Stimulated activated CD4-positive, alpha-beta T cell treated with anti-CD3 and anti-CD28 coated beads, Interleukin-2, amount 100 ng/mL, for 24 hours (primary cell): ENCODE measurements at regions not wholly inside any gene's neighbourhood (a gene's known extent, or its start where the extent isn't known, plus 50 kb on each side); places are given as distances from the start of the nearest gene placed in this dataset.
"Not testable (repeated sequence)": the region's sequence is repeated elsewhere in the genome, so short reads cannot be mapped to it uniquely, and the experiment has no call there.

ENCODE experiments used
- DNase-seq, 2 donors: peaks; one replicate each; pipeline ENCODE4 v3.0.0-alpha.2; 2020

DNA sequence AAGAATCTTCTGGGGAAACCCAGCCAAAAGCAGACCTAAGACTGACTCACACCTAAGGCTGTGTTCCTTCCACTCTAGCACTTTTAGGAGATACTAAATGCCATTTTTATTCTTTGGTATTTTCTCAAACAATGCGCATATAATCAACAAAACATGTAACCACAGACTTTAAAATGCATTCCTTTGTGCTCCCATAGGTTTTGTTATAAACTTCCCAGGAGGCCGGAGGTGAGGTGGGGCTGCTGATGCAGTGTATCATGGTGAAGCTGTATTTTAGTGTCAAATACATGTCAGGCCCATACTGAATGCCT lies 155.2 kb downstream of the BTBD3 start:
- DNase-seq, result no peak

DNA sequence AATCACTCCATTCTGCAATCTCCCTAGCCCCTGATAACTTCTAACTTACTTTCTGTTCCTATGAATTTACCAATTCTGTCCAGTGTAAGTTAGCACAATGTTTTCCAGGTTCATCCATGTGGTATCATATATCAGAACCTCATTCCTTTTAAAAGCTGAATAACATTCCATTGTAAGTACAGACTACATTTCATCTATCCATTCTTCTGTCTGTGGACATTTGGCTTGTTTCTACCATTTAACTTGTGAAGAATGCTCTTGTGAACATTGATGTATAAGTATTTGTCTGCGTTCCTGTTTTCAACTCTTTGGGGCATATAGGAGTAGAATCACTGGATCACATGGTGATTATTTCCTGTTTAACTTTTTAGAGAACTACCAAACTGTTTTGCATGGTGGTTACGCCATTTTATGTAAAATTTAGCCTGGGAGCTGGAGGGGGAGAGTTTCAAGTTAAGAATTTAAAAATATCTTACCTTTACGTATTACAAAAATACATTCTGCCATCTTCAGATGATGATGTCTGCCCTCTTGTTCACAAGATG lies 156.5 kb downstream of the BTBD3 start:
- no peak for DNase-seq

GRCh38 chr20:12076200-12076599 lies 158.5 kb downstream of the BTBD3 start:
- DNase-seq, result no peak

DNA sequence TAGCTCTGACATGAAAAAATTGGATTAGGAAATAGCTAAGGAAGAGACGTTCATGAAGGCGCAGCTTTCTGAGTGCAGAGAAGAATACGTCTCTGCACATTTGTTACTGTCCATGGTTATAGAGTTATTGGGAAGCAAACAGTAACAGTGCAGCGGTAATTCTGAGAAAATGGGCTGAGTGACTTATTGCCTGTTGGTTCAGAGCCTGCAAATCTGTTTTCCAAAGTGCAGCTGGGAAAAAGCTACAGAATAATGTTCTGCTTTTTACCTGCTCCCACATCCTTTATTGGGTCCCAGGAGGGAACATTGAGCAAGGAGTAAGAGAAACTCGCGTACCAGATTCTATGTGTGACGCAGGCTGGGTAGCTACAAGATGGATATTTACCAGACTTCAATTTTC lies 160.2 kb downstream of the BTBD3 start:
- DNase-seq, result no peak

DNA sequence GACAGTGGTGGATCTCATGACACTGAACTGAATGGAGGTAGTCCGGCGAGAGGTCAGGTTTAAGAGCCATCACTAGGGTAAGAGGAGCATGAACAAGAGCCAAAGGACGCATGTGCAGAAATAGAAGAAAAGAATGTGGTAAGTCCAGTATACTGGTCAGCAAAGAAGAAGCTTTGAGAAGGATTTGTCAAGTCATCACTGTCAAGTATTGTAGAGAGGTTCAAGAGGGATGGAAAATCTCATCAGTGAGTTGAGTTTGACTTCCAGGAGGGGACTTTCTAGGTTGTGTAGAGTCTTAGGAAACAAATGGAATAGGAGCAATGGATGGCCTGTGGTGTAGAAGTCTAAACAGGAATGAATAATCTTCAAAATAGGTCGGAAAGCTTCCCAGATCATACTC lies 161.8 kb downstream of the BTBD3 start:
- DNase-seq, result no peak

DNA sequence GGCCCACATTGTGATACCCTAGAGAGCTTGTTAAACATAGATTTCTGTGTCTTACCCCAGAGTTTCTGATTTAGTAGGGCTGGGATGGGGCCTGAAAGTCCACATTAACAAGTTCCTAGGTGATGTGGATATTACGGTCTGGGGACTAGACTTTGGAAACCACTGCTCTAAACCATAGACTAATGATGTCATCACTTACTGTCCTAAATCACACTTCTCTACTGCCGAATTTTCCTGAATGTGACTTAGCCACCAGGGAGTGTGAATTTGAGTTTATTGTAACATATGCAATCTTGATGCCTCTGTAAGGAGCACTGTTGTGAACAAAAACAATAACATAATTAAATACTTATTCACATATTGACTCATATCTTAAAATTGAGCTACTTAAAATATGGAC lies 165.6 kb downstream of the BTBD3 start:
- DNase-seq, result no peak

DNA sequence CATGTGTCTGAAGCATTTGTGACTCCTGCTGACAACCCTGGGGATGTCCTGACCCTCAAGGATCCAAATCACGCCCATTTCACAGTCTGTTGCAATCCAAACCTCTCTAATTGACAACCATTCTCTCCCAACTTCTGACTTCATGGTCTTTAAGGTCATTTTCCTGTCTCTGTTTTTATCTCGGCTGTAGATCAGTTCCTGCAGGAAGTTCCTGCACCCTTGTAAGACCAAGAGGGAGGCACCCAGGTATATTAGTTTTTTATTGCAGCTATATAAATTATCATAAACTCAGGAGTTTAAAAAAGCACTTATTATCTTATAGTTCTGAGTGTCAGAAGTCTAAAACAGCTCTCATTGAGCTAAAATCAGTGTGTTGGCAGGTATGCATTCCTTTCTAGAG lies 166.8 kb downstream of the BTBD3 start:
- DNase-seq, result no peak

DNA sequence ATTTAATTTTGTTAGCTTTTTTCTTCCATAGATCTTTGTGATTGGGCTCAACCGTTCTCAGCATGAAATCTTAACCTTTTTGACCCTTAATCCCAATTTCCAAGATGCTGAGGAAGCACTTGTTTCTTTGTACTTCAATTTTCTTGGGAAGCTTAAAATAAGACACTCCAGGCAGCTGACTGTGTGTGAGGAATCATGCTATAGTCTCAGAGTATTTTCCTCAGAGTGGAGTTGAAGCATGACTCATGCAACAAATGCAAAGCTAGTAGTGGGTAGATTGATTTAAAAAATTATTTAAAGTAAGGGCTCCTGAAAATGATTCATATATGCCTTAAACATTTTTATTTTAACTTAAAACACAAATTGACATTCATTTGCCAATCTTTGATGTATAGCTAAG lies 168.7 kb downstream of the BTBD3 start:
- DNase-seq, result no peak

GRCh38 chr20:12090920-12091319 lies 173.2 kb downstream of the BTBD3 start:
- DNase-seq, result no peak

GRCh38 chr20:12093057-12093796 lies 175.5 kb downstream of the BTBD3 start:
- no peak for DNase-seq

- DNase-seq, result not testable (repeated sequence)
These were observed 176.1 kb downstream of the BTBD3 start for GRCh38 chr20:12093797-12094190.

GRCh38 chr20:12095180-12095920 lies 177.7 kb downstream of the BTBD3 start:
- no peak for DNase-seq

- no peak for DNase-seq
These were observed 180.7 kb downstream of the BTBD3 start for GRCh38 chr20:12098421-12098820.

DNA sequence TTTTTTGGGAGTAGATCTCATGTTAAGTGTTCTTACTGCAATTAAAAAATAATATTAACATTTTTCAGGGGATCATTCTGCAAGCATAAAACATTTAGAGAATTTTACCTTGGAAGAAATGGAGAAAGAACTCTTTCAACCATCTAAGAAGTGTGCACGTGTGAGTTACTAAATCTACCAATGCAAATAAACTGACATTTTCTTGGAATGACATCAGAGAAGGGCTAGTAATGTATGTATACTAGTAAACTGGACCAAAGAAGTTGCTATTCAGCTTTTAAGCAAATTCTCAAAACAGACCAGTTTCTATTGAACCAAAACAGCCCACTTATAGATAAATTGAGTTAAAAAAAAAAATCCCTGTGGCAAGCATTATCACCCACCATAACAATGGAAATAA lies 191.2 kb downstream of the BTBD3 start:
- no peak for DNase-seq

- no peak for DNase-seq
These were observed 192.6 kb downstream of the BTBD3 start for GRCh38 chr20:12110274-12110673.

- DNase-seq, result no peak
These were observed 193.0 kb downstream of the BTBD3 start for GRCh38 chr20:12110711-12111110.

DNA sequence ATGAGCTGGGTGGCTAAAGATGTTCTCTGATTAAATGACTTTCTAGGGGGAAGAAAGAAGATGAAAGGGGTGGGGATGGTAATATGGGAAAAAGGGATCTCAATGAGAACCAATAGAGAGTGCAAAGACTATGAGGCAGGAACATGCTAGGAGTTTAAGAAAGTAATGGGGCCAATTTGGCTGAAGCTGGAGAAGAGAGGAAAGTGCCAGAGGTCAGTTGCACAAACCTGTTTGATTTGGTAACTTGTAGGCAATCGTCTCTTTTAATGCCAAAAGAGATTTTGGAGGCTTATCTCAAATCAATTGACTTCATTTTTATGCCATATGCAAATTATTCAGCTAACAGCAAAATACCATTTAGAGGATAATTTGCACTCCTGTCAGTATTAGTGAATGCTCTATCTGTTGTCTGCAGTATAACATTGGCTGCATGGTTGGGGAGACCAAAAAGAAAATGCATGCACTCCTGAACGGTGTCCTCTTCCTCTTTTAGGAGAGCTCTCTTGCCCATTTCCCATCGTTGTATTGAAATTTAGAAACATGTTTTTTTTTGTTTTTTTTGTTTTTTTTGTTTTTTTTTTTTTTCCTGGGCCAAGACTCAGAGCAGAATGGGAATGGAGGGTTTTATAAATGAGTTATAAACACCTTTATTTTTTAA lies 193.9 kb downstream of the BTBD3 start:
- no peak for DNase-seq

GRCh38 chr20:12112089-12112474 lies 194.4 kb downstream of the BTBD3 start:
- DNase-seq, result no peak

- DNase-seq, result no peak
These were observed 195.0 kb downstream of the BTBD3 start for GRCh38 chr20:12112665-12113064.

- no peak for DNase-seq
These were observed 195.4 kb downstream of the BTBD3 start for GRCh38 chr20:12113075-12113467.

- DNase-seq, result no peak
These were observed 196.0 kb downstream of the BTBD3 start for GRCh38 chr20:12113468-12114371.

GRCh38 chr20:12129114-12129513 lies 211.4 kb downstream of the BTBD3 start:
- not testable (repeated sequence) for DNase-seq

DNA sequence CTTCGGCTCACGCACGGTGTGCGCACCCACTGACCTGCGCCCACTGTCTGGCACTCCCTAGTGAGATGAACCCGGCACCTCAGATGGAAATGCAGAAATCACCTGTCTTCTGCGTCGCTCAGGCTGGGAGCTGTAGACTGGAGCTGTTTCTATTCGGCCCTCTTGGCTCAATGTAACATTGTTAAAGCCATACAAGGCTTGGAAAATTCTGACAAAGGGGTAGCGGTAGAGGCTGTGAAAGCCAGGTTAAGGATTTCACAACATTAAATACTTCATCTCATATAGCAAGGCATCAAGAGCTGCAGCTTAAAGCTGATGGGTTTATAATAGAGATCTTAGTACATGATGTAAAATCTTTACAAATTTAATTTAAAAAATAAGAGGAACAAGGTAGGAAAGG lies 211.8 kb downstream of the BTBD3 start:
- DNase-seq, result not testable (repeated sequence)
